ENCODE measurements at regions not wholly inside any gene's neighbourhood (a gene's known extent, or its start where the extent isn't known, plus 50 kb on each side); places are given as distances from the start of the nearest gene placed in this dataset.
A peak's percentile ranks its signal among the peaks of the same experiment; 100 is the strongest.

- peak in 1 of 3 donors; percentile 67 for DNase-seq (ENCODE audit: low read depth in 2 of 3, low spot score in 2 of 3)
Measured at GRCh38 chr3:159850481-159850880, 138.2 kb upstream of the IL12A start.

DNA sequence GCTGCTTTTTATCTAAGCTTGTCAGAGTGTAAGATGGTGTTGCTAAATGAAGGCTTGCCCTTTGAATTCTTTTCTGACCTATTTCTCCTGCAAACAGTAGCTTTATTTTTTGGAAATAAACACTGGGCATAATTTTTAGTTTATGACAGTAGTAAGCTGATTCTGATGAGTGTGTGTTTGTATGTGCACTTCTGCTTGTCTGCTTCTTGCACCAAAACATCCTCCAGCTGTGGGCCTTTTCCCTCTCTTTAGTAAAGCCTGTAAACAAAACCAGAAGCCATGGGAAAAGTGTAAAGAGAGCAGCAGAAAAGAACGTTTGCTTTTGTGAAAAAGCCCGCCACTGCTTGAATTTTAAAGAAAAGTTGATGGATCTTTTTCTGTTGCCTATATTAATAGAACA, 136.4 kb upstream of the IL12A start:
- DNase-seq (ENCODE audit: low read depth in 2 of 3, low spot score in 2 of 3), result no peak

GRCh38 chr3:159852821-159853505, 135.7 kb upstream of the IL12A start:
- no peak for DNase-seq (ENCODE audit: low read depth in 2 of 3, low spot score in 2 of 3)

DNA sequence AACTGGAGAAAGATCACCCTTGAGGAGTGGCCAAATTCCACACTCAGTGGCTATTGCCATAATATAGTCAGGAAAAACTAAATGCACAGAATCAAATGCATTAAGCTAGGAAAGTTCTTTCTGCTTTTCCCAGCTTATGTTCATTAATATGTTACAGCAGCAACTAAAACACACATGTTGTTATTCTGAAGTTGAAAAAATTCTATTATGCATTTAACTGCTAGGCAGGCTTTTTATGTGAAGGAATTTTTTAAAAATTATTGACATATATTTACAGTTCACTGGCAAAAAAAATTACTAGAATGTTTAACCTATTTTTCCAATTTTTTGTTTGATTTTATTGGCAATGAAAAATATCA, 135.2 kb upstream of the IL12A start:
- no peak for DNase-seq (ENCODE audit: low read depth in 2 of 3, low spot score in 2 of 3)

- no peak for DNase-seq (ENCODE audit: low read depth in 2 of 3, low spot score in 2 of 3)
Measured at GRCh38 chr3:159854500-159855124, 134.0 kb upstream of the IL12A start.

DNA sequence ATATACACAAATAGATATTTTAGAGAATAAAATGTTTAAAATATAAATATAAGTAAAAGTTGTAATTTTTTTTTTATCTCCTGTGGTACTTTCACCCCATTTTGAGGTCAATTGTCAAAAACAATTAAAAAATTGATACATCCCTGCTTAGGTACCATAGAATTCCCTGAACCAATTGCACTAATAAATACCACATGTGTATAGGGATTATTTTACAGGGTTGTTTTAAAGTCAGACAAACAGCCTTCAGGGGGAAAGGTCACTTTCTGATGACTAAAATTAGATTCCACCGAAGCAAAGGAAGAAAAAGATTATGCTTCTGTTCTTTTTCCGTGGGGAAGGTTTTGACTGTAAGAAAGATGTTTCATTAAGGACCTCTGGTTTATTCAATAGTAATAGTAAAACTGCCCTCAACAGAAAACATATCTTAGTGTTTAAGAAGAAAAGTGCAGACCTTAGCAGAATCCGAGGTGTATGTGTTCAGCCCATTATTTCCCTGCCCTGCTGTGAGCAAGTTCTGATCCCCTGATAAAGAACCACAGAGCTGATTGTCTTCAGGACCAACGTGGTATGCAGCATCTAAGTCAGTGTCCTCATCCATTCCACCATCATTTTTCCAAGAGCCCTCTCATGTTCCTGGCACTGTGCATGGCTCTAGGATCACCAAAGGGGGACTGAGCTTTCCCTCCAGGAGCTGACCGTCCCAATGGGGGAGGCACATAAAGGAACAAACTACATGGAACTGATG, 132.9 kb upstream of the IL12A start:
- no peak for DNase-seq (ENCODE audit: low read depth in 2 of 3, low spot score in 2 of 3)

- peak in 1 of 3 donors; percentile 59 for DNase-seq (ENCODE audit: low read depth in 2 of 3, low spot score in 2 of 3)
Measured at GRCh38 chr3:159856590-159857104, 132.0 kb upstream of the IL12A start.

- no peak for DNase-seq (ENCODE audit: low read depth in 2 of 3, low spot score in 2 of 3)
Measured at GRCh38 chr3:159857840-159858239, 130.8 kb upstream of the IL12A start.

GRCh38 chr3:159858650-159859049, 130.0 kb upstream of the IL12A start:
- no peak for DNase-seq (ENCODE audit: low read depth in 2 of 3, low spot score in 2 of 3)

DNA sequence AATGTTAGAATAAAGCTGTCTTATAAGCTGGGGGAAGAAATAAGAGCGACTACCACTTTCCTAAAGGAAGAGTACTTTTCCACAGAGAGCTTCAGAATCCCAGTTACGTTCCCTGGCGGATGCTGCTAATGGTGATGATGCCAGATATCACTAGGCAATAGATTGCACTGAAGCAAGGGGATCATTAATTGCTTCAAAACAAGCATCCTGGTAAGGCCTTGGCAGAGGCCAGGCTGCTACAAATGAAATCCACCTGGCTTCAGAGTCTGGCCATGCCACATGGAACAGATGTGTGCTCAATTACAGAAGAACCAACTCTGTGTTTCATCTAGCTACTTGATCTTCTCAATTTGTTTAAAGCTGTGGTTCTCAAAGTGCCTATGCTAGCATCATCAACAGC, 129.2 kb upstream of the IL12A start:
- no peak for DNase-seq (ENCODE audit: low read depth in 2 of 3, low spot score in 2 of 3)

GRCh38 chr3:159859836-159860235, 128.8 kb upstream of the IL12A start:
- no peak for DNase-seq (ENCODE audit: low read depth in 2 of 3, low spot score in 2 of 3)

- DNase-seq (ENCODE audit: low read depth in 2 of 3, low spot score in 2 of 3), result peak in 1 of 3 donors; percentile 74
Measured at GRCh38 chr3:159860269-159861116, 128.1 kb upstream of the IL12A start.

GRCh38 chr3:159861369-159861987, 127.2 kb upstream of the IL12A start:
- no peak for DNase-seq (ENCODE audit: low read depth in 2 of 3, low spot score in 2 of 3)

GRCh38 chr3:159865041-159865579, 123.5 kb upstream of the IL12A start:
- no peak for DNase-seq (ENCODE audit: low read depth in 2 of 3, low spot score in 2 of 3)

GRCh38 chr3:159866201-159866746, 122.4 kb upstream of the IL12A start:
- no peak for DNase-seq (ENCODE audit: low read depth in 2 of 3, low spot score in 2 of 3)

GRCh38 chr3:159867372-159867771, 121.3 kb upstream of the IL12A start:
- DNase-seq (ENCODE audit: low read depth in 2 of 3, low spot score in 2 of 3), result no peak

DNA sequence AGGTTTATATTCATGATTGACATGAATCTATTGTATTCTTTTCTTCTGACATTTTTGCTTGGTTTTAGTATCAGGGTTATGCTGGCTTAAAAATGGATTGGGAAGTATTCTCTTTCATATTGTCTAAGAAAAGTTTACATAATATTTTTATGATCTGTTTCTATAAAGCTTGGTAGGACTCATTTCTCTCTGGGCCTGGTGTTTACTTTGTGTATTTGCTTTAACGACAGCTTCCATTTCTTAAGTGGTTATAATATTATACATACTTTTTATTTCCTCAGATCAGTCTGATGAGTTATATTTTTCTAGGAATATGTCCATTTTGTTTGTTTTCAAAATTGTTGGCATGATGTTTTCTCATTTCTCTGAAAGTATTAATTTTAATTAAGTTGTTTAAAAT, 117.9 kb upstream of the IL12A start:
- DNase-seq (ENCODE audit: low read depth in 2 of 3, low spot score in 2 of 3), result no peak

DNA sequence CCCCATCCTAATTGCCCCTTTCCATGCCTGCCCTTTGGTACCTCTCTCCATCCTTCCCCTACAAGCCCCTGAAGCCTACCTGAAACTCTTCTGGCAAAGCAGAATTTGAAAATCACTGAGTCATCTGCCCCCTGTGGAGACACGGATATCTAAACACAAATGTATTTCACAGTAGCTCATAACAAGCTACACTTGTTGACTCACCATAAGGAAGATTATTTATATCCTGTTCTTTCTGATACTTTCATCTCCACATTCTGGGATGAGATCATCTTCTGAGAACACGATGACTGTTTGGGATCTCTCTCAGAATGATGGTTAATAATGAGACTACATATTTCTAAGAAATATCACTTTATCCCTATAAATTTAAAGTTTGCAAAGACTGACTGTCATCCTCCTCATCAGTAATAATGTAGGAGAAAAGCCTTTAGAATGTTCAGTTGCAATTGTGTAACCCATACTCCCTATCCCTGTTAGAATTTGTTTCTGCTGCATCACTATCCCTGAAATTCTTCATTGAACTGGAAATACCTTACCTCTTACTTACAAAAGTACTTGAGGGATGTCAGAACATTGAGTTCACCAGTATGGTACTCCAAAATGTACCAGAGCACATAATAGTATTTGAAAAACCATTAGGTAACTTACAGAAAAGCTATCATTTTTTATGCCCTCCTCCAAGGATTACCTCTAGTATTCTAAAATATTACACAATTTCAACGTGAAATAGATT, 116.1 kb upstream of the IL12A start:
- no peak for DNase-seq (ENCODE audit: low read depth in 2 of 3, low spot score in 2 of 3)

- no peak for DNase-seq (ENCODE audit: low read depth in 2 of 3, low spot score in 2 of 3)
Measured at GRCh38 chr3:159875116-159875515, 113.5 kb upstream of the IL12A start.

Measured in hematopoietic multipotent progenitor cell (in vitro differentiated cells).